ENCODE measurements at regions not wholly inside any gene's neighbourhood (a gene's known extent, or its start where the extent isn't known, plus 50 kb on each side); places are given as distances from the start of the nearest gene placed in this dataset.

DNA sequence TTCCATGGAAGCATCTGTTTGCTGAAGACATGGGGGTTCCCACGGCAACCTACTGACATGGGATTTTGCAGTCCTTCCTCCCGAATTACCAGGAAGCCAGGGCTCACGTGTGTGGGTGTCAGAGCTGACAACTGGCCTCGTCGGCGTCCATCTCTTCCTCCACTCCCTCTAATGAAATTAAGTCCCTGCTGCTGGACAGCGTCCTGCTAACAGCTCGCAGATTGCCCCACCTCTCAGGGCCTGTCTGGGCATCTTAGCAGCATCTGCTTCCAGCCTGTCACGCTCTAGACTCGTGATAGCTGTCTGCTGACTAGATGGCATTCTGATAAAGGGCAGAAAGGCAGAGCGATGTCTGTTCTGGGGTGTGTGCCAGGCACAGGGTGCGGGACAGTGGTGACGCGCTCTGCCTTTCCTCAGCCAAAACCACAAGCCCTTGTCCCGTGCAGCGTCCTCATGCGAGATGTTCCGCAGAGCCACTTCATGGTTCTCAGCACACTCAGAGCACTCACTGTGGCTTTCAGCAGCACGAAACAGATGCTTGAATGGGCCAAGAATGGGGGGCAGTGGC lies 161.1 kb downstream of the ARL4C start:
- no peak for DNase-seq (ENCODE audit: low read depth)

DNA sequence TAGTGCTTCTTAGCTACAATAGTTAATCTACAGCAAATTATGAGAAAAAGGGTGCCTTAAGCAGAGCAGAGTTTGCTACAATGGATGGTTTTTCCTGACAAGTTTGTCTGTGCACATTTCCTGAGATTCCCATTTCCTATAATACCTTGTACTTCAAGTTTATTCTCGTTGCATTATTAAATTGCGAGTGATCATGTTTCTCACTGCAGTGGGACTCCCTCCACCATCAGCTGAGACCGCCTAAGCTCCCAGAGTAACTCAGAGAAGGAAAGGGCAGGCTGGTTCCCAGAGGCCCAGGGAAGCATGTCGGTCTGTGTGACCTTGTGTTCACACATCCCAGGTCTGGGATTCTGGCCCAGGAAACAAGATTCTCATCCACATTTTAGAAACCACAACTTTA lies 162.1 kb downstream of the ARL4C start:
- DNase-seq (ENCODE audit: low read depth), result no peak

DNA sequence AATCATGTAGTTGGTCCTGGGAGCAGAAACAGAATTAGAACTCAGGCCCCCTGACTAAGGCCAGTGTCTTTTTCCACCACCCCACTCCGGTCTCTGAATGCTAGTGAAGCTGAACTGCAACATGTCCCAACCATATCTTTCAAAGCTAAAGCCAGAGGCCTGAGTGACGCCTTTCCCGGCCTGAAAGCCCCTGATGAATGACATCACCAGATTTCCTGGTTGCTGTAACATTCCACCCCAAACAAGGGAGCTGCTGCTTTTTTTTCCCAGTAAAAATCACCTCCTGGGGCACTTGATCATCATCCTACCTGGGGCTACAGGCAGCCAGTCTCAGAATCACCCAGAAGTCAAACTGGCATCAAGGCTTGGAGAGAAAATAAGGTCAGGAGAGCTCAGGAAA lies 162.7 kb downstream of the ARL4C start:
- DNase-seq (ENCODE audit: low read depth), result no peak

DNA sequence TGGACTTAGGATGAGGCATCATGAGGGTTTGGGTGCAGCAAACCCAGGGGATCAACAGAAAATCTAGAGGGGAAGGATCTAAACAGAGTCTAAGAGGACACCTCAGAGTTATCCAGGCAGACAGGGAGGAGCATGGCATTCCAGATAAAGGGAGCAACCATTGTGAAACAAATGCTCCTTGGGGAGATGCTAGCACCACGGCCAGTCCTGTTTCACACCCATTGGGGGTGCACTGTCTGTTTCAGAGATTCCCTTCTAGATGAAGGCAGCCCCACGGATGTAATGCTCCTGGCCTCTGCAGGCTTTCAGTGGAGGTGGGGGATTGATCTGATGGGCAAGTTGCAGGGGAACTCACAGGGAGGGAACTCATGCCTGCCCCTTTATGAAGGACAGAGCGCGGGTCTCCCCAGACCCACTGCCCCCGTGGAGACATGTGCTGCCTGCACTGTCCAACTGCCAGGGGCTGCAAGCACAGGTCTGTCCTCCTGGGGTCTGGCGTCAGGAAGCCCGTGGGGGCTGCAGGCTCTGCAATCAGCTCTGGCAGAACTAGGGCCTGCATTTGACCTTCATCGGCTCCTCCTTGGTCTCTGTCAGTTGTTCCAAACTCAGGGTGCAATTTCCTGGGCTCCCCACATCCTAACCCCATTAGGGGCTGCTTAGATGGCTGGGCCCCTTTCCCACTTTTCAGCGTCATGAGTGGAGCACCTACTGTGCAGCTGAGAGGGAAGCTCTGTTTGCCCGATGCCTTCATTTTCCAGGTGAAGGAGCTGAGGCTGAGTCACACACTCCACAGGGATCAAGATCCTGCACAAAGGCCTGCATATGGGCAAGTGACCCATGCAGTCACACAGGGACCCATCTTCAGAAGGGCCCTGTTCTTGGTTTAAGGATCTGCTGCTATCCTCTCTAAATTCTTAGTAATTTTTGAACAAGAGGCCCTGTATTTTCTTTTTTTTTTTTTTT lies 163.4 kb downstream of the ARL4C start:
- no peak for DNase-seq (ENCODE audit: low read depth)

DNA sequence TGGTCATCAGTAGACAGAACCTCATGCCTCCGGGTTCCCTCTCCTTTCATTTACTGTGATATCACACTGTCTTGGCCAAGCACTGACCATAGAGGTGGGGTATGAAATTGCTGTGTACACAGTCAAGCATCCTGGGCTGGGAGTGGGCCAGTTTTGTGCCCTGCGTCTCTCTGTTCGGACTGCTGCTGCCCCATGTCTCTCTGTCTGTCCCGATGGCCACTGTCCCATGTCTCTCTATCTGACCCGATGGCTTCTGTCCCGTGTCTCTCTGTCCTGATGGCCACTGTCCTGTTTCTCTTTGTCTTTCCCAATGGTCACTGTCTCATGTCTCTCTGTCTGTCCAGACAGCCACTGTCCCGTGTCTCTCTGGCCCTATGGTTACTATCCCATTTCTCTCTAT lies 164.9 kb downstream of the ARL4C start:
- no peak for DNase-seq (ENCODE audit: low read depth)

DNA sequence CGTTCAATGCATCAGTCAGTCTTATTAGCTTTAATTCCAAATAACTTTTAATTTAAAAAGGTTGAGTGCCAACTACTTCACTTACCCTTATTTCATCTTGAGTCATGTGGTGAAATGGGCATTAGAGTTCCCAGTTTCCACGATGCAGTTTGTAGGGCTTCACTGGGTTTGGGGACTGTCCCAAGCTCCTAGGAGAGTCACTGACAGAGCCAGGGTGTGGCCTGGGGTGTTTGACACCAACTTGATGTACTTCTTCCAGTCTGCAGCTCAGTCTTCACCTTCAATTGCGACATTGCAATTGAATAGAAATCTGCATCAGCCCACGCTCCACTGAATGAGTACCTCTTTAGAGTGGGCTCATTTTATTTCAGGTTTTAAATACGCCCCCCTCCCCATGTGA lies 165.3 kb downstream of the ARL4C start:
- no peak for DNase-seq (ENCODE audit: low read depth)

DNA sequence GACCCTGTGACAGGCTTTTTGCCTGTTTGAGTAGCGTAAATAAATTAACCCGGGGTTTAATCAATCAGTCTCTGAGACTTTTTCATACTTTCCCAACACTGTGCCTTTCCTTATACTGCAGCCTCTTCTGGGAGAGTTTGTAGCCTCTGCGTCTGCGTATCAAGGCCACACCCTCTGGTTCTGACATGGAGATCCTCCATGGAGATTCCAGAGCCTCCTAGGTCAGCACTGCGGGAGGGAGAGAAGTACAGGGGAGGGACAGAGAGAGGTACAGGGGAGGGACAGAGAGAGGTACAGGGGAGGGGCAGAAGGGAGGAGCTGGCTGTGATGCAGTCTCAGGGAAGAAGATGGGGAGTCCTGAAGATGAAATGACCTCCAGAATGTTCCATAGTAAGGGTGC lies 166.0 kb downstream of the ARL4C start:
- DNase-seq (ENCODE audit: low read depth), result no peak

DNA sequence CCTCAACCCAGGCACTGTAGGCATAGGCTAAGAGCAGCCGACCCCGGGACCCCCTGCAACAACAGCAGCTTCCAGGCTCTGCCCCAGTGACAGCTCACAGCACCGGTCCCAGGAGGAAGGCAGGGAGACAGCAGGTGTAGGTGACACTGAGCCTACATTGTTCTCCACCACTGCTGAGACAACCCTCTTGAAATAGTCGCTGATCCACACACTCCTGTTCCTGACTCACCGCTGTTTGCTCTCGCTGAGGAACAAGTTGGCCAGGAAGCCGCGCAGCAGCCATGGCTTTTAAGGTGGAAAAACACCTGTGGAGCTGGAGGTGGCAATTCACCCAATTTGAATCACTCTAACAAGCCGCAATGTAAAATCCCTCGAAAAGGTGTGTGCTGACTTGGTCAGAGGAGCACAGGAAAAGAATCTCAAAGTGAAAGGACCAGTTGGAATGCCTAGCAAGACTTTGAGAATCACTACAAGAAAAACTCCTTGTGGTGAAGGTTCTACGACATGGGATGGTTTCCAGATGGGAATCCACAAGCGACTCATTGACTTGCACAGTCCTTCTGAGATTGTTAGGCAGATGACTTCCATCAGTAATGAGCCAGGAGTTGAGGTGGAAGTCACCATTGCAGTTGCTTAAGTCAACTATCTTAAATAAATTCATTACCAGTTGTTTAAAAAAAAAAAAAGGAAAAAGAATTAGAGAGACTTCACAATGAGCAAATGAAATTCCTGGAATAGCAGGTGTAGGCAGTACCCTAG lies 167.5 kb downstream of the ARL4C start:
- no peak for DNase-seq (ENCODE audit: low read depth)

DNA sequence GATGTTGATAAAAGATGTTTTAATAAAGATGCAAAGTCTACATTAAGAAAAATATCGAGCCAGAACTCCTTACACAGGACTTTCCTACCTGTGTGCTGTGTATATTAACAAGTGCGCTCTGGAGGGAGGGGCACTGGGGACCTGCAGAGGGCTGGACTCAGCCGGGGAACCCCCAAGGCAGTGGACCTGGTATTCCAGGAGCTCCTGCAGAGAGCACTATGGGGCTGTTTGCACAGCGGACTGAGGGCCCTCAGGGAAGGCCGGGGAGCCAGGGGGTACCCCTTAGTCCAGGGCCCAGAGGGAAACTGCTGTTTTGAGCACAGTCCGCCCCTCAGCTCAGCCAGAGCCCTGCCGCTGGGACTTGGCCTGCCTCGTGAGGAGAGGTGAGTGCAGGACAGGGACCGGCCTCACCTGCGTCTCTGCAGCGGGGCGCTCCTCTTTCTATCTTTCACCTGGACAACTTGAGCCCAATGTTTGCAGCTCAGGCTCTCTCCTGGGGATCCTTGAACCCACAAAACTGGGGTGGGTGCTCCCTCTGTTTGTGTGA lies 168.4 kb downstream of the ARL4C start:
- no peak for DNase-seq (ENCODE audit: low read depth)

DNA sequence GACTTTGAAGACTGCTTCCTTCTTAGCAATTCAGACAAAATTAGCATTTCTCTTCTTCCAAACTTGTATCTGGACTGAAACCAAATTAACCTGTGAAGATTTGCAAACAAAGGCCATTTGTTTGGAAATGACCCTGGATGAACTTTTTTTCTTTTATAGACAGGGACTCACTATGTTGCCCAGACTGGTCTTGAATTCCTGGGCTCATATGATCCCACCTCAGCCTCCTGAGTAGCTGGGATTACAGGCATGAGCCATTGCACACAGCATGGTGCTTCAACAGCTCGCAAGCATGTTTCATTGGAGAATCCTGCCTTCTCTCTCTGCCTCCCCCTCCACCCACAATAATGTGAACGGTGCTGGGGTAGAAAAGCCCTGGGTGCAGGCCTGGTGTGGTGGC lies 170.2 kb downstream of the ARL4C start:
- DNase-seq (ENCODE audit: low read depth), result no peak

DNA sequence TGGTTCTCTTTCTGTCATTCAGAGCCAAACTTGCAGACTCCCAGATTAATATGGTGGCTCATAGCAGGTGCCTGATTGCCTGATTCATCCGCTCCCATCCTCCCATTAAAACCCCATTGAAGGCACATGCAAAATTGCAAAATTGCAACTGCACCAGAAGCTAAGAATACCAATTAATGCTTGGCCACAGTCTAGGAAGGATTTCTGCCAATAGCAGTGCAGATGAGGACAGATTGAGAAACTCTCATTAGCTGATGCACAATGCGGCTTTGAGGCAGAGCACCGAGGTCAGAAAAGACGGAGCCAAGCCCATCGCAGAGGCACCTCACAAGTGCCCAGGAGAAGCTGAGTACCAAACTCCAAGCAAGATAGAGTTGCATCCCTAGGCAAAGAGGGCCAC lies 172.8 kb downstream of the ARL4C start:
- DNase-seq (ENCODE audit: low read depth), result no peak

DNA sequence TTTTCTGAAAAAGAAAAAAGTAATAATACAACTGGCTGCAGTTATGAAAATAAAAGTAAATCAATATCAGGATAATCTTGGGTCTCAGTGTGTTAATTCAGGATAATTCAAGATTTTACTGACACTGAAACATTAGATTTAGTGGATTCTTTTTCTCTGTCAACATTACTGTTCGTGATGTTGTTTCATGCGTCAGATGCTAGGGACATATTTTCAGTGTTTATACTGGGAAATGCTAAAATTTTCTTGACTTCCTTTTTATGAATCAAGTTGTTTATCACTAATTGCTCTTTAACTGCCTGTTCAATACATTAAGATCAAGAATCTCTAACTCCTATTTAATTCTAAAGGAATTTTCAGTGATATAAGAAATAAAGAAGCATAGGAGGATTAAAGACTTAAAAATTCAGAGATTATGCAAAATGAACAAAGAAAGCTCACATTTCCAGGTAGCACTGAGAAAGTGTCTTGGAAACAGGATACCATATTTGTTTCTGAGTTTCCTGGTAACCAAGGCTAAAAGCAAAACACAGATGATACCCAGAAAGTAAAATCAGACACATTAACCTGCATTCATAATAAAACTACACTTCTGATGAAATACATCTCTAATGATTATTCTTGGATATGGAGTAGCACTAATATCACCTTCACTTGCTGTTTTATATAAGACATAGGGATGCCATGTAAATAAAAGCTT lies 174.0 kb downstream of the ARL4C start:
- no peak for DNase-seq (ENCODE audit: low read depth)

DNA sequence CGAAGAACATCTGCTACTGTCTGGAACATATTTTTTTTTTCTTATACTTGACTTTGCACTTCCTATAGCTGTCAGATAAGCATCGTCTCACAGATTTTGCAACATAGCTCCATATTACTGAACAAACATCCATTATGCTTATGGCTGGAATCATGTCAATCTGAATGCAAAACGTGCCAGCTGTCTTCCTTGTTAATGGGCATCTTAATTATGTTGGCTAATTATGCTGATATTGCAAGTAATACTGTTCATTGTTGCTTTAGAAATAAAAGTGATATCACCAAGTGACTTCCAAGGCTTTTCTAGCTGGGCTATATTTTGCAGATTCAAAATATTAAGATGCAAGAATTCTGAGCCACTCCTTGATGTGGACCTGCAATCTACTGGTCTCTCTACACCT lies 176.8 kb downstream of the ARL4C start:
- no peak for DNase-seq (ENCODE audit: low read depth)

DNA sequence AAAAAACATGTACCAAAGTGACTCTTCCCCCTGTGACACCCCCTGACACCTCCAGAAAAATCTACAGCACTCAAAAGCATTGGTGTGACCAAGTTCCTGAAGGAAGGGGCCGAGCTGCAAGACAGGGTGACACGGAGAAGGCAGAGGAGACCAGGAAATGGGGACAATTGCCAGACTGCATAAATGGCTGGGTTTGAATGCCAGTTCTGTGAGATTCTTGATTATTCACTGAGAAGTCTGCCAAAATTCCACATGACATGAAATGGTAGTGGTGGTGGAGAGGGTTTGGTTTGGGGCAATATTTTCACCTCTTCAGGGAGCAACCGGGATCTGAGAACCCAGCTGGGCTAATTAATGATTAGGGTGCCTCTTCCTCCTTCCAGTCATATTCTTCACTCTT lies 178.5 kb downstream of the ARL4C start:
- DNase-seq (ENCODE audit: low read depth), result no peak

DNA sequence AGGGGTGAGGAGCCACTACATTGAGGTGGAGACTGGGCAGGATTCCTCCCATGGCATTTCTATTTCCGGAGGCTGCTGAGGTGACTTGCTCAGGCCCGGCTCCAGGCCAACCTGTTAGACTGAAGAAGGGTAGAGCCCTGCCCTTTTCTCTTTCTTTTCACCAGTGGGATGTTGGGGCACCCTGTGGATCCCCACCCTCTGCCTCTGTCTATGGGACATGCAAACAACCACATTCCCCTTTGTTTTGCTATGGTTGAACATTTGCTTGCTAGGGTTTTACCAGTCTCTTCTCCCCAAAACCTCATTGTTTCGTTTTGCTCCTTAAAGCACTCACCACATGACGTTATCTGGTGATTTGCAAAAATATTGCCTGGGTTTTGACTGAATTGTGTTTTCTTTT lies 183.3 kb downstream of the ARL4C start:
- DNase-seq (ENCODE audit: low read depth), result no peak

DNA sequence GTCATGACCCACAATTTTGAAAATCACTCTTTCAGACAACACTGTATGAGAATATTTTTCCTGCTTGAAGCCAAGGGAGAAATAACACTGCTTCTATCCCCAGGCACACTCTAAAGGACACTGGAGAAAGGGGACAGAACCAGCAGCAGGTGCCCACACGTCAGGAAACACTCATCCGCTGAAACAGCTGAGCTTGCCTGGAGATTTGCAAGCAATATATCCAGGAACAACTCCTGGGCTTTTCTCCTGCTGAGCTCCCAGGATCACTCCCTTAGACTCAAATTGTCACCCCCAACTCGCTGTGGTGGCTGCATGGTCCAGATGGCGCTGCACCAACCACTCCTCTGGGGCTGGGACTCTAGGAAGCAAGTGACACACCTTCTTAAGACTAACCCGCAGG lies 186.7 kb downstream of the ARL4C start:
- no peak for DNase-seq (ENCODE audit: low read depth)

DNA sequence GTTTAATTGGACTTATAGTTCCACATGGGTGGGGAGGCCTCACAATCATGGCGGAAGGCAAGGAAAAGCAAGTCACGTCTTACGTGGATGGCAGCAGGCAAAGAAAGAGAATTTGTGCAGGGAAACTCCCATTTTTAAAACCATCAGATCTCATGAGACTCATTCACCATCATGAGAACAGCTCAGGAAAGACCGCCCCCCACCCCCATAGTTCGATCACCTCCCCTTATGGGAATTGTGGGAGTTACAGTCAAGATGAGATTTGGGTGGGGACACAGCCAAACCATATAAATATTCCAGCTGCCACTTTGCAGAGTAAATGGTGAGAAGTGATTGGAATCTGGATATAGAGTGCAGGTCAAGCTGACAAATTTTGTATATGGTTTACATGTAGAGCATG lies 187.4 kb downstream of the ARL4C start:
- no peak for DNase-seq (ENCODE audit: low read depth)

DNA sequence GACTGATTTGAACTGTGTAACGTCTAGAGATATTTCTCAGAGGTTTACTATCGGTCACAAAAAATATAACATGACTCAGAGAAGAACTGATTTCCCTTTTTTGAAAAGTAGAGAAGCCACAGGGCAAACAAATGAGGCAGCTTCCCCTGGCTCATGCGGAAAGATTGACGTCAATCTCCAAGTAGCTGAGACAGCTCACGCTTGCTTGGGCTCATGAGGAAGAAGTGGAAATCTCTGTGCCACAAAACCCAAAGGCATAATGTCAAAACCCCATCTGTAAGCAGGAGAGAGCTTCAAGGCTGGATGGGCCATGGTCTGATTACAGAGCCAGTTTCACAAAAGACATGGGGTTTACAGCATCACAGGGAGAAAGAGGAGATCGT lies 188.1 kb downstream of the ARL4C start:
- no peak for DNase-seq (ENCODE audit: low read depth)

DNA sequence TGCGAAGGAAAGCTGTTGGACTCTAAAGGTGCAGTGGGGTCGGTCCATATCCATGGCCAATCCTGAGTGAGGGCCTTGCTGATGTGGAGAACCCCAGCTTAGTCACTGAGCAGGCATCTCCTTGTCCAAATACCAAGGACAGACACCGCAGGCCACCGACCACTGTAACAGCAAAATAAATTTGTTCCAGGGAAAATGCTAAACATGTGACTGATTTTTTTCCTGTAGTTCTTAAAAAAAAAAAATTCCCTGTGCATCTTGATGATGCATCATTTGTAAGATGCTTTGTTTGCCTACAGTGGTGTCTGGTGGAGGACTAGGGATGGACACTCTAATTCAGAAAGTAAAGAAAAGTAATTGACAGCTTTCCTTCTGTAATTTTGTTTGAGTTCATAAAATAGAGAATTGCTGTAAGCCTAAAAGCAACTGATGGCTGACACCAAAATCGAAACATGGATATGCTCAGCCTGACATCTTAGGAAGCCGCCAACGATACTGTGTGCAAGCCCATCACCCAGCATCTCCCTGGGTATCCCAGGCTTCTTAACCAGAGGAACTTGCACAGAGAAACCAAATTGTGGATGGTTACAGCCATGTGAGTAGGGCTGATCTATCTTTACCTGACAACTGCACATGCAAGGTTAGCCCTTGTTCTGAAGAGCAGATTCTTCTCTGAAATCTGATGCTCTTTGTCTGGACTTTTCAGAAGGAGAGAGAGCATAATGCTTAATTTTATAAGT lies 188.6 kb downstream of the ARL4C start:
- DNase-seq (ENCODE audit: low read depth), result no peak

DNA sequence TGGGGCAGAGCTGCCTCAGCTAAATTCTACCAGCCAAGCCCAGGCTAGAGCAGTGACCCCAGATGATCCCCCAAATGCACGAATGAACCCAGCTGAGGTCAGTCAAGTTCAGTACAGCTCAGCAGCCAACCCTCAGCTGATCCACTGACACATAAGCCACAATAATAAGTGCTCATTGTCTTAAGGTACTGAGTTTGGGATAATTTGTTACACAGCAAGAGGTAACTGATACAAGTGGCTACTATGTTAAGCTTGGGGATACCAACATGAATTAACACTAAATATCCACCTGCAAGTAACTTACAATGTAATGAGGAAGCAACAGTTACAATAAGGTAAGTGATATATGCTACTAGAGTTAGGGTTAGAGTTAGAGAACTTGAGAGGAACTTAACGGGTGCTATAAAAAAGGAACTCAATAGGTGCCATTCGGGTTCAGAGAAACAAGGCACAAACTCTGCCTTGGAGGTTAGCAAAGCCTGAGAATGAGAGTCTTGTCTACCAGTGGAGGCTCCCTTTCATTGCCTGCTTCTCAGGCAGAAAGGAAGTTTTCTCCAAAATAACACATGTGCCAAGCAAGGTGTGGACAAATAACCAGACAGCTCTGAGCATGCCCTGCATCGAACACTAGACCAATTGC lies 189.4 kb downstream of the ARL4C start:
- no peak for DNase-seq (ENCODE audit: low read depth)
